H1 (cell line): ENCODE measurements at regions not wholly inside any gene's neighbourhood (a gene's known extent, or its start where the extent isn't known, plus 50 kb on each side); places are given as distances from the start of the nearest gene placed in this dataset.

Experiments used
- CTCF ChIA-PET: fragments of 300-600 bp; sonication (Branson Sonifier 250); formaldehyde crosslinking; loops from one replicate; lab custom pipeline; 2021; ENCODE audit not compliant: partially characterized antibody; lab: Charles Lee
- POLR2A ChIA-PET: fragments of 300-600 bp; sonication (Branson Sonifier 250); formaldehyde crosslinking; loops from one replicate; lab custom pipeline; 2021; ENCODE audit warnings: inconsistent platforms; ENCODE audit not compliant: partially characterized antibody; lab: Charles Lee
- DNase-seq, 2 experiments: peaks; one replicate each; pipeline versions ENCODE4 v3.0.0 to v3.0.0-alpha.2; 2010 to 2022; ENCODE audit warnings: low spot score in 2 of 2, low read depth in 1 of 2, mixed read lengths in 1 of 2
- FAIRE-seq: peaks from 2 replicates; lab custom pipeline; 2011; peaks lifted over from hg19 to GRCh38; lab: Jason Lieb, UNC
- H2AFZ ChIP-seq: 2 replicates; pipeline ENCODE4 v1.8.1; 2012; ENCODE audit warnings: low read length, inconsistent platforms
- H2AK5ac ChIP-seq: 2 replicates; pipeline ENCODE4 v1.6.1; 2013; ENCODE audit warnings: low read depth, low read length
- H2BK120ac ChIP-seq: replicated peaks from 2 replicates; pipeline ENCODE3; 2013; ENCODE audit warnings: low read depth, low read length, inconsistent platforms
- H2BK12ac ChIP-seq: 2 replicates; pipeline ENCODE4 v1.6.1; 2013; ENCODE audit warnings: low read depth, low read length
- H2BK15ac ChIP-seq: 2 replicates; pipeline ENCODE4 v1.6.1; 2013; ENCODE audit warnings: low read length
- H2BK20ac ChIP-seq: 2 replicates; pipeline ENCODE4 v1.6.1; 2013; ENCODE audit warnings: low read length
- H2BK5ac ChIP-seq: 2 replicates; pipeline ENCODE4 v1.6.1; 2013; ENCODE audit warnings: low read depth, low read length
- H3K14ac ChIP-seq: 2 replicates; pipeline ENCODE4 v1.6.1; 2013; ENCODE audit warnings: inconsistent platforms; ENCODE audit not compliant: insufficient read length
- H3K18ac ChIP-seq: 2 replicates; pipeline ENCODE4 v1.6.1; 2013; ENCODE audit warnings: low read length; ENCODE audit errors: extremely low read depth
- H3K23ac ChIP-seq: 2 replicates; pipeline ENCODE4 v1.6.1; 2013; ENCODE audit warnings: inconsistent platforms; ENCODE audit not compliant: insufficient read length
- H3K23me2 ChIP-seq: 2 replicates; pipeline ENCODE4 v1.6.1; 2013; ENCODE audit warnings: low read depth, low read length
- H3K27ac ChIP-seq: 2 replicates; pipeline ENCODE4 v1.6.1; 2011; ENCODE audit warnings: low read depth, low read length, inconsistent platforms
- H3K27me3 ChIP-seq, 4 experiments: replicated peaks in 1 of 4; 1 replicate in 1 of 4; 2 replicates in 3 of 4; pipeline versions ENCODE4 v1.6.1 to v1.8.1; 2011 to 2013; ENCODE audit warnings: low read length in 3 of 4, mild to moderate bottlenecking in 3 of 4, inconsistent platforms in 2 of 4, mixed read lengths in 2 of 4, moderate library complexity in 1 of 4; ENCODE audit not compliant: control insufficient read depth in 3 of 4, insufficient read depth in 3 of 4; ENCODE audit errors: extremely low read depth in 1 of 4
- H3K36me3 ChIP-seq, 4 experiments: 2 replicates each; pipeline versions ENCODE4 v1.6.1 to v1.8.1; 2011 to 2013; ENCODE audit warnings: mild to moderate bottlenecking in 4 of 4, low read length in 3 of 4, moderate library complexity in 2 of 4, control low read depth in 1 of 4, inconsistent platforms in 1 of 4; ENCODE audit not compliant: insufficient read depth in 4 of 4, control insufficient read depth in 2 of 4
- H3K4ac ChIP-seq: replicated peaks from 2 replicates; pipeline ENCODE3; 2013; ENCODE audit warnings: low read length, low read depth, mixed read lengths, inconsistent platforms; ENCODE audit not compliant: insufficient read length
- H3K4me1 ChIP-seq, 4 experiments: replicated peaks in 1 of 4; 1 replicate in 1 of 4; 2 replicates in 3 of 4; pipeline versions ENCODE4 v1.6.1 to v1.8.1; 2011 to 2013; ENCODE audit warnings: low read length in 3 of 4, inconsistent platforms in 2 of 4, mixed read lengths in 1 of 4; ENCODE audit not compliant: insufficient read depth in 4 of 4, control insufficient read depth in 3 of 4
- H3K4me2 ChIP-seq, 2 experiments: 2 replicates each; pipeline versions ENCODE4 v1.6.1 to v1.8.1; 2011 to 2013; ENCODE audit warnings: low read depth in 2 of 2, low read length in 2 of 2, control low read depth in 1 of 2, inconsistent platforms in 1 of 2, mild to moderate bottlenecking in 1 of 2; ENCODE audit not compliant: insufficient read depth in 1 of 2
- H3K4me3 ChIP-seq, 4 experiments: fragments of 200-600, 300-600 bp in 1 of 4; sonication (generic), shearing (Covaris generic), sonication (Bioruptor Twin) in 1 of 4; 2 replicates each; pipeline versions ENCODE4 v1.5.1 to v1.8.1; 2011 to 2016; ENCODE audit warnings: low read length in 4 of 4, low read depth in 3 of 4, control low read depth in 2 of 4, inconsistent platforms in 2 of 4, mild to moderate bottlenecking in 2 of 4, mixed read lengths in 1 of 4, moderate library complexity in 1 of 4; ENCODE audit not compliant: insufficient read depth in 2 of 4; ENCODE audit errors: extremely low read depth in 1 of 4
- H3K56ac ChIP-seq: replicated peaks from 2 replicates; pipeline ENCODE3; 2013; ENCODE audit warnings: low read depth, mild to moderate bottlenecking, mixed read lengths, low read length, inconsistent platforms; ENCODE audit not compliant: insufficient read length
- H3K79me1 ChIP-seq: 2 replicates; pipeline ENCODE4 v1.6.1; 2013; ENCODE audit warnings: low read depth, low read length, control low read depth
- H3K79me2 ChIP-seq, 2 experiments: 2 replicates each; pipeline versions ENCODE4 v1.6.1 to v1.8.1; 2012 to 2013; ENCODE audit warnings: low read length in 2 of 2, mild to moderate bottlenecking in 2 of 2, inconsistent platforms in 1 of 2; ENCODE audit not compliant: insufficient read depth in 2 of 2, control insufficient read depth in 1 of 2
- H3K9ac ChIP-seq, 4 experiments: replicated peaks in 1 of 4; 1 replicate in 1 of 4; 2 replicates in 3 of 4; pipeline versions ENCODE4 v1.6.1 to v1.8.1; 2011 to 2013; ENCODE audit warnings: low read depth in 3 of 4, low read length in 3 of 4, control low read depth in 2 of 4, mild to moderate bottlenecking in 2 of 4, moderate library complexity in 2 of 4, inconsistent platforms in 1 of 4; ENCODE audit errors: extremely low read depth in 1 of 4
- H3K9me3 ChIP-seq, 2 experiments: 2 replicates each; pipeline versions ENCODE4 v1.6.1 to v1.8.1; 2012 to 2013; ENCODE audit warnings: mild to moderate bottlenecking in 2 of 2, moderate library complexity in 2 of 2, control low read depth in 1 of 2, inconsistent platforms in 1 of 2, low read depth in 1 of 2, low read length in 1 of 2, mixed read lengths in 1 of 2; ENCODE audit not compliant: insufficient read depth in 2 of 2
- H4K20me1 ChIP-seq, 2 experiments: replicated peaks in 1 of 2; 2 replicates each; pipeline versions ENCODE3 to v1.8.1; 2011 to 2013; ENCODE audit warnings: inconsistent platforms in 2 of 2, low read length in 2 of 2, mild to moderate bottlenecking in 1 of 2; ENCODE audit not compliant: insufficient read depth in 2 of 2, control insufficient read depth in 1 of 2
- H4K5ac ChIP-seq: 2 replicates; pipeline ENCODE4 v1.6.1; 2013; ENCODE audit warnings: low read length, low read depth, mixed read lengths, inconsistent platforms; ENCODE audit not compliant: insufficient read length
- H4K8ac ChIP-seq: 2 replicates; pipeline ENCODE4 v1.8.0; 2013; ENCODE audit warnings: mild to moderate bottlenecking, moderate library complexity, low read length, inconsistent platforms; ENCODE audit not compliant: insufficient read depth; ENCODE audit errors: extremely low read depth
- H4K91ac ChIP-seq: replicated peaks from 2 replicates; pipeline ENCODE3; 2013; ENCODE audit warnings: low read length, mixed read lengths, inconsistent platforms; ENCODE audit not compliant: insufficient read length
- CBX8 ChIP-seq: fragments of 300-800, 300-1000 bp; sonication (generic); IDR thresholded peaks from 2 replicates; pipeline ENCODE4 v1.7.1; 2016; ENCODE audit warnings: low read depth, low read length, borderline replicate concordance
- CEBPB ChIP-seq: IDR thresholded peaks from 2 replicates; pipeline ENCODE4 v1.6.1; 2012; ENCODE audit warnings: low read depth, low read length
- CTBP2 ChIP-seq: IDR thresholded peaks from 2 replicates; pipeline ENCODE4 v1.7.0; 2011; ENCODE audit warnings: borderline replicate concordance, mild to moderate bottlenecking, moderate library complexity, mixed read lengths, low read length; ENCODE audit not compliant: insufficient read depth, insufficient read length
- NANOG ChIP-seq: IDR thresholded peaks from 2 replicates; pipeline ENCODE4 v1.6.1; 2011; ENCODE audit warnings: low read length, low read depth, mild to moderate bottlenecking, inconsistent platforms; ENCODE audit not compliant: insufficient read depth, poor library complexity, severe bottlenecking
- SRF ChIP-seq: IDR thresholded peaks from 2 replicates; pipeline ENCODE4 v1.6.1; 2011; ENCODE audit warnings: mild to moderate bottlenecking, low read depth, low read length, moderate library complexity
- WGBS, 2 experiments: shearing (Covaris generic) in 1 of 2; methylation state at CpG; one replicate each; pipeline versions ENCODE4 v1.1.6 to v1.1.7; 2013 to 2015; ENCODE audit warnings: low lambda C conversion rate in 2 of 2, mixed read lengths in 2 of 2, inconsistent platforms in 1 of 2, low coverage in 1 of 2, missing lambda C conversion rate in 1 of 2; ENCODE audit not compliant: insufficient replicate concordance in 2 of 2, insufficient coverage in 1 of 2, insufficient read length in 1 of 2; ENCODE audit errors: extremely low coverage in 1 of 2, missing lambda C conversion rate in 1 of 2; 5-methylcytosine and 5-hydroxymethylcytosine counted together

DNA sequence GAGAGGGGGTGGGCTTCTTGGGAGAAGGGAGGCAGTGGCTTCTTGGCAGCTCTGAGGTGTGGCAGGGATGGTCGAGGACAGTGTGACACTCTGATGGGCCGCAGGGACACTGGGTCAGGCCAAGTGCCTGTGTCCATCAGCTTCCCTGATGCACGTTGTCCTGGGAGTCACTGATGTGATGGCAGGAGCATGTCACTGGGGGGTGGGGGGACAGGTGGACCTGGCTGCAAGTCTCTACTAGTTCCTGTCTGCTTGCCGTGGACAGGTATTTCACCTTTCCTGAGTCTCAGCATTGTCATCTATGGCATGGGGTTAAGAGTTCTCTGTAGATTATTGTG lies 592.9 kb downstream of the TBC1D22A start:
- Histone ChIP-seq H3K23ac (no peak overlapping the region), H2BK12ac (no peak overlapping the region), H3K9me3 (peaks cover 79 to 99% of the 10 kb centered on the region in 2 experiments), H3K18ac (no peak overlapping the region), H4K5ac (no peak overlapping the region), H3K23me2 (no peaks in the 10 kb centered on the region), H2BK15ac (no peak overlapping the region), H2BK20ac (no peak overlapping the region), H3K4me1 (no peaks in the 10 kb centered on the region), H2AK5ac (no peak overlapping the region), H3K9ac (no peak overlapping the region), H3K27me3 (no peaks in the 10 kb centered on the region), H3K36me3 (no peaks in the 10 kb centered on the region; a peak in 1 of 8 replicates), H3K79me2 (no peaks in the 10 kb centered on the region), H4K8ac (no peak overlapping the region), H4K20me1 (no peaks in the 10 kb centered on the region), H3K56ac (no peak overlapping the region), H3K14ac (no peak overlapping the region), H2BK5ac (no peak overlapping the region), H3K4me2 (no peak overlapping the region), H4K91ac (no peak overlapping the region), H3K4me3 (no peak overlapping the region), H3K4ac (no peak overlapping the region), H2AFZ (no peak overlapping the region), H2BK120ac (no peak overlapping the region), H3K79me1 (no peaks in the 10 kb centered on the region), H3K27ac (no peak overlapping the region)
- DNase-seq (no peak), FAIRE-seq (no peak)
- CTCF ChIA-PET: no interaction called here
- 81% methylated on average over 4 of the region's 4 CpGs; no CpG with 5 or more reads in 1 of the 2 experiments for WGBS, 2 experiments
- POLR2A ChIA-PET: no interaction called here
- TF ChIP-seq SRF (no peak), NANOG (no peak), CBX8 (no peak), CTBP2 (no peak), CEBPB (no peak)
